Body of pancreas (tissue), 4 donors: ENCODE measurements at regions not wholly inside any gene's neighbourhood (a gene's known extent, or its start where the extent isn't known, plus 50 kb on each side); places are given as distances from the start of the nearest gene placed in this dataset.
"Not testable (repeated sequence)": the region's sequence is repeated elsewhere in the genome, so short reads cannot be mapped to it uniquely, and the experiment has no call there.

Experiments used
- POLR2A ChIP-seq, 3 donors: fragments of 450-650 bp; IDR thresholded peaks; one replicate each; pipeline ENCODE4 v1.6.1; 2016; ENCODE audit warnings: antibody characterized with exemption in 3 of 3, mild to moderate bottlenecking in 2 of 3
- TF ChIP-seq, protein P1 (sequence below), 7 experiments: fragments of 450-650 bp in 4 of 7; fragments of 200-600 bp in 3 of 7; sonication (generic) in 3 of 7; IDR thresholded peaks; one replicate each; pipeline ENCODE4 v1.5.1; 2016 to 2019; ENCODE audit warnings: antibody characterized with exemption in 7 of 7

DNA sequence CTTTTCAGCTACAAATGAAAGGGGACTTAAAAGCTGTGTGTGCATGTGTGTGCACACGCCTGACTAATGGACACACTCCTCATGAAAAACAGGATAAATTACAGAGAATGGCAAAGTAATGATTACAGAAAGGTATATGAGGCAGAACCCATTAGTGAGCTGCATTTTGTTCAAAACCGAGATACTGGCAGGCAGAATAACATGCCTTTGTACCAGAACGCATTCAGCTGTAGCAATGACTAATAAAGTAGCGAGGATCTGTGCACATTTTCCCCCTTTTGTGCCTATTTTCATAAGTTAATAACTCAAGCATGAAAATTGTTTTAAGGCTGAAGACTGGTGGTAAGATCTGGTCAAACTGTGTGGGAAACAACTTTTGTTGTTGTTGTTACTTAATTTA is 165.7 kb upstream of the PLGLB2 start:
- TF ChIP-seq POLR2A (IDR thresholded peaks at IDR 0.05): not testable (repeated sequence)
- TF ChIP-seq, protein P1, sequence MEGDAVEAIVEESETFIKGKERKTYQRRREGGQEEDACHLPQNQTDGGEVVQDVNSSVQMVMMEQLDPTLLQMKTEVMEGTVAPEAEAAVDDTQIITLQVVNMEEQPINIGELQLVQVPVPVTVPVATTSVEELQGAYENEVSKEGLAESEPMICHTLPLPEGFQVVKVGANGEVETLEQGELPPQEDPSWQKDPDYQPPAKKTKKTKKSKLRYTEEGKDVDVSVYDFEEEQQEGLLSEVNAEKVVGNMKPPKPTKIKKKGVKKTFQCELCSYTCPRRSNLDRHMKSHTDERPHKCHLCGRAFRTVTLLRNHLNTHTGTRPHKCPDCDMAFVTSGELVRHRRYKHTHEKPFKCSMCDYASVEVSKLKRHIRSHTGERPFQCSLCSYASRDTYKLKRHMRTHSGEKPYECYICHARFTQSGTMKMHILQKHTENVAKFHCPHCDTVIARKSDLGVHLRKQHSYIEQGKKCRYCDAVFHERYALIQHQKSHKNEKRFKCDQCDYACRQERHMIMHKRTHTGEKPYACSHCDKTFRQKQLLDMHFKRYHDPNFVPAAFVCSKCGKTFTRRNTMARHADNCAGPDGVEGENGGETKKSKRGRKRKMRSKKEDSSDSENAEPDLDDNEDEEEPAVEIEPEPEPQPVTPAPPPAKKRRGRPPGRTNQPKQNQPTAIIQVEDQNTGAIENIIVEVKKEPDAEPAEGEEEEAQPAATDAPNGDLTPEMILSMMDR (IDR thresholded peaks at IDR 0.05): not testable (repeated sequence)
